ENCODE measurements at regions not wholly inside any gene's neighbourhood (a gene's known extent, or its start where the extent isn't known, plus 50 kb on each side); places are given as distances from the start of the nearest gene placed in this dataset.

DNA sequence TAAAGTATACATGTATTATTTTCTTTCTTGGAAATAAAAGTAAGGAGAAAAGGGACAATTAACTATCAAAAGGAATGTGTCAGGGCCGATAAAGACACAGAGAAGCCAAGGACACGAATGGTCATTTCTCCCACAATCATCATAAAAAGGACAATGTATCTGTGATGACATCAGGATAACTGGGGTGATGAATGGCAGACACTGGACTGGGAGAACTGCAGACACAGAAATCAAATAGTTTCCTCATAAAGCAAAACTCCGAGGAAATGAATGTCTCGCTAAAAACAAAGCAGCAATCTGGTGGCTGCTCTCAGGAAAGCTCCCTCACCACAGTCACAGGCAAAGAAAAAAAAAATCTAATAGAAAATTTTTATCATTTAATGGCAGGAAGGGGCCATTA is 69.3 kb upstream of the NPY start:
- POLR2A ChIA-PET: no interaction called here
- H3K27ac Mint-ChIP-seq: no peak overlapping the region
- no peaks in the 10 kb centered on the region for H3K9me3 Mint-ChIP-seq
- ATAC-seq: no peak
- no peaks in the 10 kb centered on the region for H3K4me1 Mint-ChIP-seq
- no peak for DNase-seq
- peaks cover 0 to 9% (median 1%) of the 10 kb centered on the region in 5 donors for H3K27me3 Mint-ChIP-seq
- no peaks in the 10 kb centered on the region for H3K36me3 Mint-ChIP-seq
- no peak overlapping the region for H3K4me3 Mint-ChIP-seq

DNA sequence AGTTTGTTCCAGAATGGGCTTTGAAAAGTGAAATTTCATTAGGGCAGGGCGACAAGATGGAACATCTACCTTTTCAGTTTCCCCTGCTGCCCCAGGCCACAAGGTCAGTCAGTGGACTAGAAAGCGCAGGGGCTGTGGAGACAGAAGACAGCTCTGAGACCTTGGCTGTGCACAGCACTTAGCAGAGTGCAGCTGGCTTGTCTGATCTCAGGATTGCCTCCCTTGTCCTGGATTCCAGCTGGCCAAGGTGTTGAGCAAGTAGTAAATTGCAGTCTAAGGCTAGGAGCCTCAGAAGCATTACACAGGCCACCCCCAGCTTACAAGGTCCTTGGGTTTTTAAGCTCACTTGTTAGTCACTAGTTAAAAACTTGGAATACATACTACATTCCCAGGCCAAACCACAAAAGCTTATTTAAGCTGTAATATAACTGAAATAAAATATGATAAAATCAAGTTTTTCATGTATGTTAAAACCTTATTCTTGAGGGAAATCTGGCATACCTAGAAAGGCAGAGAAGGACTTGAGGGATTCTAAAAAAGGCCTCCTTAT is 67.3 kb upstream of the NPY start:
- no peaks in the 10 kb centered on the region for H3K36me3 Mint-ChIP-seq
- peaks cover 0 to 9% (median 3%) of the 10 kb centered on the region in 5 donors for H3K27me3 Mint-ChIP-seq
- H3K9me3 Mint-ChIP-seq: no peaks in the 10 kb centered on the region
- H3K27ac Mint-ChIP-seq: no peak overlapping the region
- no peak overlapping the region for H3K4me3 Mint-ChIP-seq
- H3K4me1 Mint-ChIP-seq: no peaks in the 10 kb centered on the region
- ATAC-seq: no peak
- POLR2A ChIA-PET: no interaction called here
- DNase-seq: no peak

DNA sequence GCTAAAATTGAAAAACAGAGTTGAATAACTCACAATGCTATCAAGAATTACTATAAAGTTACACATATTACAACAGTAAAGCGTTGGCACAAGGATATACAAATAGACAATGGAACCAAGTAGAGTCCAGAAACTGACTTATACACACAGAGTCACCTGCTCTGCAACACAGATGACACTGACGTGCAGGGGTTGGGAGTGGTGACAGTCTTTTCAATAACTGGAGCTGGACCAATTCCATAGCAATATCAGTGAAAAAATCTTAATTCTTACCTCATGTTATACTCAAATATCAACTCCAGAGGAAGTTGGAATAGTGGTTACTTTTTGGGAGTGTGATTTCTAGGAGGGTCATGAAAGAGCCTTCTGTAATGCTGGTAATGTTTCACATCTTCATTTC is 62.5 kb upstream of the NPY start:
- peaks cover 0 to 9% (median 3%) of the 10 kb centered on the region in 5 donors for H3K27me3 Mint-ChIP-seq
- peaks cover 0 to 8% (median 2%) of the 10 kb centered on the region in 3 donors for H3K36me3 Mint-ChIP-seq
- H3K27ac Mint-ChIP-seq: no peak overlapping the region
- H3K9me3 Mint-ChIP-seq: peaks cover 0 to 13% (median 8%) of the 10 kb centered on the region in 9 donors
- H3K4me1 Mint-ChIP-seq: no peaks in the 10 kb centered on the region
- no peak overlapping the region for H3K4me3 Mint-ChIP-seq
- DNase-seq: no peak
- POLR2A ChIA-PET: no interaction called here
- ATAC-seq: no peak

DNA sequence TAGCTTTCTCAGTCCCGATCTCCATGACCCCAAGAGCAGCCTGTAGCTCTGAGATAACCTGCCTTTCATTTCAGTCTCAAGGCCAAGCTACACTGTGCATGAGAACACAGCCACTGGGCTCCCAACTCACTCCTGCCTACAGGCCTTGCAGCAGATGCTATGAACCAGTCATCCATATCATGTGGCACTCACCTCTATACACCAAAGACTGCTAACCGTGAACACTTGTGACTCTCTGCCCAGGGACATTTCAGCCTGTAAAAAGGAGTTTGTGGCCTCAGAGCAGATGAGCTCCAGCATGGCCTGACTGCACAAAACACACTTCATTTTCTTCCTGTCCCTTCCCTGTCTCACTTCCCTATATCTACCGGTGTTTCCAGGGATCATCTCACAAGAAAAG is 56.9 kb upstream of the NPY start:
- peak overlapping the region in 2 of 10 donors; percentile 38 to 69 for H3K4me3 Mint-ChIP-seq
- peaks cover 11 to 22% (median 20%) of the 10 kb centered on the region in 4 donors for H3K4me1 Mint-ChIP-seq
- peak overlapping the region in 5 of 10 donors; percentile 17 to 93 (median 40) for H3K27ac Mint-ChIP-seq
- DNase-seq (peak in 1 of 10 donors; percentile 5), ATAC-seq (peak in 1 of 2 donors; percentile 42)
- H3K9me3 Mint-ChIP-seq: peaks cover 0 to 13% (median 8%) of the 10 kb centered on the region in 9 donors
- POLR2A ChIA-PET: no interaction called here
- H3K27me3 Mint-ChIP-seq: peaks cover 0 to 12% (median 4%) of the 10 kb centered on the region in 5 donors
- peaks cover 0 to 8% (median 2%) of the 10 kb centered on the region in 3 donors for H3K36me3 Mint-ChIP-seq

DNA sequence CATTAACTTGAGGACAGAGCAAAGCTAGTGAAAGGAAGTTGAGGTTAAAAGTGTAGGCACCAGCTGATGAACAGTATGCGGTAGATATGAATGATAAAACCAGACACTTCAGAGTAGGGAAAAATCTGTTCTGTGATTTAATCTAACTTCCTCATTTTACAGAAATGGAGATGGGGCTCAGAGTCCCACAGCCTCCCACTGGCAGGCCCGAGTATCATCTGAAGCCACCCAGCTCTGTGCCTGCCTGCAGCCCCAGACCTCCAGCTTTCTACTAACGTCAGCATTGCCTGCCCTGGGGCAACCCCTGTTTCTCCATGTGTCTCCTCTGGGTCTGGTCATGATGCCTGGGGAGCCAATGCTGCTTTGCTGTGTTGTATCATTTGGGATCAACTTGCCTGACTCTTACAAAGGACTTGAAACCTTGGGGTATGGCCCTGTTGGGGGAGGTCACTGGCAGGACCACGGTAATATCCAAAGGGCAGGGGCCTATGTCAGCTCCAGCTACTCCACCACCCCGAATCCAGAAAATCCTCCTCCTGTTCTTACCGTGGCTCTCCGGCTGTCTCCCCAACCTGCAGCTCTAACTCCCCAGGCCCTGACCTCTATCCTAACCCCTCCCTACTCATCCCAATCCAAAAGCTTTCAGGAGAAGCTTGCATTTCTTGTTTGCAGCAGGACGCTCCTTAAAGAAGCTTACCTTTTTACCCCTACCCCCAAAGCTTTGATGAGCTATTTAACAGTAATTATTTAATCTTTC is 56.2 kb upstream of the NPY start:
- Mint-ChIP-seq H3K4me3 (peak overlapping the region in 6 of 10 donors; percentile 22 to 69 (median 46)), H3K27ac (peak overlapping the region in 9 of 10 donors; percentile 20 to 93 (median 36)), H3K9me3 (peaks cover 0 to 13% (median 8%) of the 10 kb centered on the region in 9 donors)

DNA sequence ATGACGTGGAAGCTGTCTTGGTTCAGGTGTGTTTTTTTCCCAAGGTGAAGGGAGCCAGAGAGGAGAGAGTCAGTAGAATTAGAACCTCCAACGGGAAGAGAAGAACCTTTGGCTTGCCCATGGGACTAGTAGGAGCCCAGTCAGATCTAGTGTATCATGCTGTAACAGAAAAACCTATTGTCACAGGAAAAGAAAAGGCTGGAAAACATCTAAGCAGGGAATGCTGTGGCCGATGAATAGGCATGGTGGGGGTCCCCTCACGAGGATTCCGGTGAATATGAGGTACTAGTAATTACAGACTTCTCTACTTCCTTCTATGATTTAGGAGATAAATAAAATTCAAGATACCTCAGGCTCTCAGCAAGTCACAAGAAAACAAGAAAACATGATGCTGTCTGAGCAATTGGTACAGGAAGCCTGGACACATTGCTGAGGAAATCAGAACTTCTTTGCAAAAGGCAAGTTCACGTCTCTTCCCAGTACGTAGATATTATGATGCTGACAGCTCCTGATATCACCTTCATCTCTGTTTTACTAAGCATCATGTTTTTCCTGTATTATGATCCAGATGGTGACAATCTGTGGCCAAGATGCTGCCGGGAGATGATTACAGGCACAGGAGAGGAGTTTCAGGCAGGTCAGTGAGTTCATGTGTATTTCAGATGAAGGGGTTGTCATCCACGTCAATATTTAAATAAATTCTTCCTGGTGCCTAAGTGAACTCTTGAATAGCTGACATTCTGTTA is 54.3 kb upstream of the NPY start:
- POLR2A ChIA-PET: no interaction called here
- DNase-seq: no peak
- Mint-ChIP-seq H3K27me3 (peaks cover 2 to 24% (median 11%) of the 10 kb centered on the region in 5 donors), H3K27ac (no peak overlapping the region), H3K9me3 (peaks cover 0 to 2% (median 0%) of the 10 kb centered on the region in 9 donors), H3K36me3 (peaks cover 0 to 2% (median 0%) of the 10 kb centered on the region in 3 donors), H3K4me3 (no peak overlapping the region), H3K4me1 (peaks cover 11 to 22% (median 20%) of the 10 kb centered on the region in 4 donors)
- no peak for ATAC-seq

More for the DNA sequence above, 56.2 kb upstream of the NPY start:
- peak in 5 of 10 donors; percentile 0 to 21 (median 5) for DNase-seq
- H3K27me3 Mint-ChIP-seq: peaks cover 2 to 14% (median 5%) of the 10 kb centered on the region in 5 donors
- H3K36me3 Mint-ChIP-seq: peaks cover 0 to 7% (median 2%) of the 10 kb centered on the region in 3 donors
- POLR2A ChIA-PET: no interaction called here
- peak; percentile 46 to 82 for ATAC-seq
- peaks cover 11 to 22% (median 20%) of the 10 kb centered on the region in 4 donors for H3K4me1 Mint-ChIP-seq

DNA sequence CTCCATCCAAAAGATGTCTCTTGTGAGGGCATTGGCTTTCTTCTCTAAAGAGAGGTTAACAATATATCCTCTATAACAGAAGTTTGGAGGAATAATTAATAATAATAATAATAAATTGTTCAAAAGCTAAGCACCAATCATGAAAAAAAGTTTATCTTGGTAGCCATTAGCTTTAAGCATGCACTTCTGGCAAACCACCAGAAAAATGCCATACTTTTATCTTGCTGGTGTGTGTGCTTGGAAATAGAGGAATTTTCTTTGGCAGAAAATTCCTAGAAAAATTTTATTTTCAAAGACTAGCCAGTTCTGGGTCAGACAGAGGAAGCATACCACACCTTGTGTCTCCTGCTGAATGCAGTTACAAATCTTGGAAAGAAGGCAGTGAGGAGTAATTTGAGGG is 52.5 kb upstream of the NPY start:
- Mint-ChIP-seq H3K36me3 (no peaks in the 10 kb centered on the region), H3K4me1 (peaks cover 11 to 22% (median 20%) of the 10 kb centered on the region in 4 donors), H3K27me3 (peaks cover 5 to 29% (median 11%) of the 10 kb centered on the region in 5 donors), H3K9me3 (no peaks in the 10 kb centered on the region), H3K4me3 (no peak overlapping the region), H3K27ac (no peak overlapping the region)
- DNase-seq: no peak
- no peak for ATAC-seq
- POLR2A ChIA-PET: no interaction called here

DNA sequence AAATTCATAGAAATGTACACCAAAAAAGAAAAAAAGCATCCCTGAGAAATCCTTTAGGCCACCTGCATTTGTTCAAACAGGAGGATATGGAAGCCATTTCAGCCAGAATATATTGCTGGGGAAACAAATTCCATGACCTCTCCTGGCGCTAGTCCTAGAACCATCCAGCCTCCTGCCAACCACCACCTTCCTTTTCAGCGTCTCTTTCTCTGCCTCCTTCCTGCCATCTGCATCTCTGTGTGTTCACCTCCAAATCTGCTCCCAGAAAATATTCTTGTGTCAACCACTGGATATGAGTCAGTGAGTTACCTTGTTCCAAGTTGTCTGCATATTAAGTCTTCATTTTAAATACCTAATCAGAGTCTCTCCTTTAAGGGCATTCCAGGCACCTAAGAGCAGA is 50.6 kb upstream of the NPY start:
- Mint-ChIP-seq H3K4me3 (no peak overlapping the region), H3K4me1 (peaks cover 2 to 3% (median 2%) of the 10 kb centered on the region in 4 donors), H3K9me3 (no peaks in the 10 kb centered on the region), H3K27ac (no peak overlapping the region), H3K27me3 (peaks cover 7 to 46% (median 16%) of the 10 kb centered on the region in 5 donors), H3K36me3 (no peaks in the 10 kb centered on the region)
- DNase-seq (no peak), ATAC-seq (no peak)
- POLR2A ChIA-PET: no interaction called here
